ENCODE measurements at regions not wholly inside any gene's neighbourhood (a gene's known extent, or its start where the extent isn't known, plus 50 kb on each side); places are given as distances from the start of the nearest gene placed in this dataset.

GRCh38 chr6:133805876-133806275 lies 83.0 kb upstream of the TCF21 start:
- no peak overlapping the region for H2AFZ ChIP-seq (replicated peaks; ENCODE audit: low read length, poor library complexity)
- peak overlapping the region; percentile 76; the same call in 1 of the 2 replicates for H2AK5ac ChIP-seq (ENCODE audit: low read depth, low read length)
- BruUV-seq (replicated peaks): no TSS peak
- no peaks in the 10 kb centered on the region for H3K79me1 ChIP-seq (ENCODE audit: low read depth in 1 of 2, low read length in 2 of 2)
- no peak overlapping the region for H2BK20ac ChIP-seq (ENCODE audit: low read depth, low read length)
- H4K5ac ChIP-seq (ENCODE audit: low read depth, low read length): no peak overlapping the region
- no peak overlapping the region for H3K27ac ChIP-seq (ENCODE audit: insufficient read depth, low read length)
- H4K8ac ChIP-seq (ENCODE audit: low read depth in 2 of 2, low read length in 2 of 2): no peak overlapping the region
- peak overlapping the region; percentile 7; the same call in 1 of the 2 replicates for H2BK120ac ChIP-seq (ENCODE audit: low read depth, low read length)
- ATAC-seq (ENCODE audit: low read depth) (no peak), DNase-seq (no peak)
- H2BK5ac ChIP-seq (ENCODE audit: low read depth, low read length, poor library complexity, severe bottlenecking): no peak overlapping the region
- H3K4me2 ChIP-seq (ENCODE audit: low read depth, low read length): no peak overlapping the region
- H3K14ac ChIP-seq (replicated peaks; ENCODE audit: low read depth, low read length): 0 out of 2 replicates have a peak overlapping the region, but pooled peaks have one; percentile 2
- no peaks in the 10 kb centered on the region for H3K9me3 ChIP-seq (ENCODE audit: control insufficient read depth, insufficient read depth, low read length)
- peak overlapping the region; percentile 32; the same call in 1 of the 2 replicates for H4K91ac ChIP-seq (ENCODE audit: insufficient read depth, low read depth, low read length)
- H2AK9ac ChIP-seq (replicated peaks; ENCODE audit: low read depth, low read length, poor library complexity): no peak overlapping the region
- ChIA-PET CTCF (no interaction called here), POLR2A (ENCODE audit: unreplicated experiment) (interaction anchor here (0.6 kb wide), 1 partner anchor 169 kb away, joined by 6 read pairs; no protein-coding TSS in a partner anchor)
- no peak overlapping the region for H3K56ac ChIP-seq (ENCODE audit: extremely low read depth, insufficient read depth, low read length)
- H4K20me1 ChIP-seq (ENCODE audit: insufficient read depth, low read length): no peaks in the 10 kb centered on the region
- no peak for TF ChIP-seq CEBPB (IDR thresholded peaks at IDR 0.05; ENCODE audit: low read depth, low read length)
- TF ChIP-seq POLR2A (IDR thresholded peaks at IDR 0.05; ENCODE audit: low read depth, low read length): no peak
- no peak for TF ChIP-seq RAD21 (IDR thresholded peaks at IDR 0.05; ENCODE audit: low read length)
- TF ChIP-seq CTCF (conservative IDR thresholded peaks at IDR 0.05; ENCODE audit: low read depth, low read length): no peak
- no peak for TF ChIP-seq MAZ (IDR thresholded peaks at IDR 0.05; ENCODE audit: borderline replicate concordance, low read depth, low read length)
- H2BK15ac ChIP-seq (ENCODE audit: low read depth, low read length): no peak overlapping the region
- no peak overlapping the region for H3K9ac ChIP-seq (ENCODE audit: low read depth, low read length)
- WGBS, 2 experiments (ENCODE audit: extremely low coverage in 2 of 2, insufficient read length in 1 of 2): 75% methylated on average over 2 of the region's 2 CpGs; no CpG with 5 or more reads in 1 of the 2 experiments
- no peak overlapping the region for H3K4me3 ChIP-seq (ENCODE audit: insufficient read depth, low read depth, low read length)
- H3K36me3 ChIP-seq (ENCODE audit: control insufficient read depth, insufficient read depth, low read length): no peaks in the 10 kb centered on the region
- no peaks in the 10 kb centered on the region for H3K27me3 ChIP-seq (ENCODE audit: control insufficient read depth, insufficient read depth, low read length)
- peak overlapping the region; percentile 60; the same call in 1 of the 2 replicates for H3K18ac ChIP-seq (ENCODE audit: low read depth, low read length)
- no peaks in the 10 kb centered on the region for H3K4me1 ChIP-seq (ENCODE audit: control insufficient read depth, insufficient read depth, low read length)
- H3K9me1 ChIP-seq (ENCODE audit: insufficient read depth, low read length): no peaks in the 10 kb centered on the region
- H3K23ac ChIP-seq (ENCODE audit: low read depth, low read length): no peak overlapping the region
- dilution Hi-C loops (cut with HindIII; ENCODE audit: low sequenced_read_pairs, unreplicated experiment): no loop called here
- in situ Hi-C loops (cut with MboI; ENCODE audit: low sequenced_read_pairs): no loop called here
- intact Hi-C loops (cut with micrococcal nuclease): no loop called here
- peak overlapping the region; percentile 35; the same call in 1 of the 2 replicates for H3K4ac ChIP-seq (ENCODE audit: low read depth, low read length)

Data from IMR-90 (cell line).